HG02981 (cell line): ENCODE measurements at regions not wholly inside any gene's neighbourhood (a gene's known extent, or its start where the extent isn't known, plus 50 kb on each side); places are given as distances from the start of the nearest gene placed in this dataset.
"Not testable (repeated sequence)": the region's sequence is repeated elsewhere in the genome, so short reads cannot be mapped to it uniquely, and the experiment has no call there.

Experiments
- ATAC-seq: cut with Tn5 transposase; IDR thresholded peaks from one replicate; pipeline ENCODE4 v1.9.1; 2021; ENCODE audit warnings: mild to moderate bottlenecking, moderate library complexity; ENCODE audit not compliant: unreplicated experiment

DNA sequence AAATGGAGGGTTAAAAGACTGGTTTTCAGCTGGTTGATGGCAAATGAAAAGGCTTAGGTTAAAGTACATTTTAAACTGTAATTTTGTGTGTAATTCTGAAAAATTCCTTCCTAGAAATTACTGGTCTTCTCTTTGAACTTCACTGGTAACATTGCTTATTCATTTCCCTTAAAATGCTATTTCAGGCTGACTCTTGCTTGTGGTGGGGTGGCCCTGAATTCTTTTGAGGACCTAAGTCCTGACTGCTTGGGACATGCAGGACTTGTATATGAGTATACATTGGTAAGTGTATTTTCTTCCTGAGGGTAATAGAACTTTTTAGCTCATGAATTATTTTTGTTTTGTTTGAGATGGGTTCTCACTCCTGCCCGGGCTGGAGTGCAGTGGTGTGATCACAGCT is 63.0 kb upstream of the ERV3-1 start:
- ATAC-seq = not testable (repeated sequence)

DNA sequence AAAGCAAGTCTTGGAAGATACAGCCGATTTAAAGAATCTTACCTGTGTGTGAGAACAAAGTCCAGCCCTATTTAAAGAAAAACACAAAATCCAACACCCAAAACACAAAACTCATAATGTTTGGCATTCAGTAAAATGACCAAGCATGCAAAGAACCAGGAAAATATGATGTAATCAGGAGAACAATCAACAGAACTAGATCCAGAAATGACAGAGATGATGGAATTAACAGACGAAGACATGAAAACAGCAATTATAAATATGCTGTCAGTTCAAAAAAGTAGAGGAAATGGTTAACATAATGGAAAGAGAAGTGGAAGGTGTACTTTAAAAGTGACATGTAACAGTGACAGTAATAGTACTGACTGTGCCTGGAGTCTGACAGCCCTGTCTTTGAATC is 56.1 kb upstream of the ERV3-1 start:
- not testable (repeated sequence) for ATAC-seq

DNA sequence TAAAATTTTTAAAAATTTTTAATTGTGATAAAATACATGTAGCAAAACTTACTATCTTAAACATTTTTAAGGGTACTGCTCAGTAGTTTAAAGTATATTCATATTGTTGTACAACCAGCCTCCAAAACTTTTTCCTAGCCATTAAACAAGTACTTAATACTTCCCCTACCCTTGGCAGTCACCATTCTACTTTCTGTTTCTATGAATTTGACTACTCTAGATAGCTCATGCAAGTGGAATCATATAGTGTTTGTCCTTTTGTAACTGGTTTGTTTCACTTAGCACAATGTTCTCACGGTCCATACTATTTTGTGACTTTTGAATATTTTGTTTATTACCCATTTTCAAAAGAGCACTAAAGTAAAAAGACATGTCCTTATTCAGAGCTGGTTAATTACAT is 52.8 kb upstream of the ERV3-1 start:
- ATAC-seq = peak; percentile 50
